GM12864 (cell line): ENCODE measurements at regions not wholly inside any gene's neighbourhood (a gene's known extent, or its start where the extent isn't known, plus 50 kb on each side); places are given as distances from the start of the nearest gene placed in this dataset.
"Not testable (repeated sequence)": the region's sequence is repeated elsewhere in the genome, so short reads cannot be mapped to it uniquely, and the experiment has no call there.

ENCODE experiments used
- DNase-seq: peaks from one replicate; pipeline ENCODE4 v3.0.0-alpha.2; 2011; ENCODE audit warnings: low read depth
- H3K4me3 ChIP-seq: 2 replicates; pipeline ENCODE4 v1.5.1; 2011; ENCODE audit warnings: mild to moderate bottlenecking, low read depth, low read length, control low read depth
- TF ChIP-seq, protein P1 (sequence below): IDR thresholded peaks from 2 replicates; pipeline ENCODE4 v1.5.1; 2011; ENCODE audit warnings: low read depth, mild to moderate bottlenecking, moderate library complexity, low read length, control low read depth, inconsistent platforms; ENCODE audit errors: missing control alignments

DNA sequence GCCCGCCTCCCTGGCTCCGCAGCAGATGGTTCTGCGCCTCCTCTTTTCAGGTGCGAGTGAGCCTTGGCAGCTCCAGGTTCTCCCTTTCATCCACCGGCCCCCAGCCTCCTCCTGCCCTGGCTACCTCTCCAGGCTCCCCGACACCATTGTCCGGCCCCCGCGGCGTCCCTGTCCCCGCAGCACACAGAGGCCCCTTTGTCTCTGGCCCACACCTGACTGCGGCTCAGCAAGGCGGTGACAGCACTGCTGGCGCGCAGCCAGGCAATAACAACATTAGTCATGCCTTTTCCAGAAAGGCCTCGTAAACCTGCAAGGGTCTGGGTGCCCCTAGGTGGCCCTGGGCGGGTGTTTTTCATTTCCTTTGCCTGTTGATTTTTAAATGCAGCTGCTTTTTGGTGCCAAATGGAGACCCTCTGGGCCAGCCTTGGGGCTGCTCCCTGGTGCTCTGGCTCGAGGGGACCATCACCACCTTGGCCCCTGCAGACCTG lies 73.2 kb upstream of the MEDAG start:
- H3K4me3 ChIP-seq = no peak overlapping the region
- TF ChIP-seq, protein P1, sequence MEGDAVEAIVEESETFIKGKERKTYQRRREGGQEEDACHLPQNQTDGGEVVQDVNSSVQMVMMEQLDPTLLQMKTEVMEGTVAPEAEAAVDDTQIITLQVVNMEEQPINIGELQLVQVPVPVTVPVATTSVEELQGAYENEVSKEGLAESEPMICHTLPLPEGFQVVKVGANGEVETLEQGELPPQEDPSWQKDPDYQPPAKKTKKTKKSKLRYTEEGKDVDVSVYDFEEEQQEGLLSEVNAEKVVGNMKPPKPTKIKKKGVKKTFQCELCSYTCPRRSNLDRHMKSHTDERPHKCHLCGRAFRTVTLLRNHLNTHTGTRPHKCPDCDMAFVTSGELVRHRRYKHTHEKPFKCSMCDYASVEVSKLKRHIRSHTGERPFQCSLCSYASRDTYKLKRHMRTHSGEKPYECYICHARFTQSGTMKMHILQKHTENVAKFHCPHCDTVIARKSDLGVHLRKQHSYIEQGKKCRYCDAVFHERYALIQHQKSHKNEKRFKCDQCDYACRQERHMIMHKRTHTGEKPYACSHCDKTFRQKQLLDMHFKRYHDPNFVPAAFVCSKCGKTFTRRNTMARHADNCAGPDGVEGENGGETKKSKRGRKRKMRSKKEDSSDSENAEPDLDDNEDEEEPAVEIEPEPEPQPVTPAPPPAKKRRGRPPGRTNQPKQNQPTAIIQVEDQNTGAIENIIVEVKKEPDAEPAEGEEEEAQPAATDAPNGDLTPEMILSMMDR = no peak
- no peak for DNase-seq

DNA sequence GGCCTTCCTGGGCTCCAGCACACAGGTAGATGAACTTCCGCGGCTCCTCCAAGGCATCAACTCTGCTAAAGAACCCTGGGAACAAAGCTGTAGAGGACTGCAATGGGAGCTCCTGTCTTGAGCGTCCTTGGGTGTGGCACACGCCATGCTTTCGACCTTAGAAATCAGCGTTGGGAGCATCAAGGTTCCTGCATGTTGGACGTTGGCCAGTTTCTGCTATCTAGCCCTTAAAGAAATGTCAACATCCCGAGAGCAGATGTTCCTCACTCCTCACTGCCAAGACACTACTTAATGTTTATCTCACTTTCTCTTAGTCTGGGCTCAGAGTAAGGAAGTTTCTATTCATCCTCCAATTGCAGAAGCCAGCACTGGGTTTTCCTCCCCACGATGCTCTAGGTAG lies 70.6 kb upstream of the MEDAG start:
- TF ChIP-seq, protein P1 = no peak
- no peak for DNase-seq
- no peak overlapping the region for H3K4me3 ChIP-seq

DNA sequence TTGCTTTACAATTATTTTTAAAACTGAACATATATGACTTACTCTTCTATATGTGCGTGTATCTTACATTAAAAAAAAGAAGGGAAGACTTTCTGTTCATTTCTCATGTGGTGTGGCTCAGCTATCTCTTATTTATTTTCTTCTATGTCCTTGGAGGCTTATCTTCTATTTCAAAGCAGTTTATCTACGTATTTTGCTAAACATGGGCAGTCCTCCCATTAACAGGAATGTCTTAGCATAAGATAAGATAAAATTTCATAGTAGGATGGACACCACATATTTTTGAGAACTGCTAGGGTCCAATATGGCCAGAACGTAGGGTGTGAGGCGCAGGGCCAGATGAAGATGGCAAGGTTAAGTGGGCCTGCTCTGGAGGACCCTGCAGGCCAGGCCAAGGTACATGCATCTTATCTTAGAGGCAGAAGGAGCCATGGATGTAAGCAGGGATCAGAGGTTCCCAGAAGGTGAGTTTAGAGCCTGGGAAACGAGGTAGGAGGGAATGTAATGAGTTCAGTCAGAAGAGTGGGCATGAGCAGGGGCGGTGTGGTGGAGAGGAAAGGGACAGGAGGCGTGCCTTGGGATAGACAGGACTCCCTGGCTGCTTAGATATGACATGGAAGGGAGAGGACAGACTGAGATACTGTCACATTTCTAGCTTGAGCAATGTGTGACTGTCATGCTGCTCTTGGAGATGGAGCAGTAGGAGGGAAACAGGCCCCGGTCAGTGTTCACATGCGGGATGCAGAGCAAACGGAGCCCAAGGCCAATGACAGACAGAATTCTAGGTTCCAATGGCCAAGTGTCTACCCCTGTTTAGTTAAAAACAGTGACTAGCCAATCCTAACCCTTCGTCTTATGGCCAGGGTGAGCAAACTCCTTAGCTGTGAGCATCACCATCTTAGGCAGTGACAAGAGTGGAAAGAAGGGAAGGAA lies 68.6 kb upstream of the MEDAG start:
- TF ChIP-seq, protein P1 = no peak
- no peak overlapping the region for H3K4me3 ChIP-seq
- DNase-seq = no peak

DNA sequence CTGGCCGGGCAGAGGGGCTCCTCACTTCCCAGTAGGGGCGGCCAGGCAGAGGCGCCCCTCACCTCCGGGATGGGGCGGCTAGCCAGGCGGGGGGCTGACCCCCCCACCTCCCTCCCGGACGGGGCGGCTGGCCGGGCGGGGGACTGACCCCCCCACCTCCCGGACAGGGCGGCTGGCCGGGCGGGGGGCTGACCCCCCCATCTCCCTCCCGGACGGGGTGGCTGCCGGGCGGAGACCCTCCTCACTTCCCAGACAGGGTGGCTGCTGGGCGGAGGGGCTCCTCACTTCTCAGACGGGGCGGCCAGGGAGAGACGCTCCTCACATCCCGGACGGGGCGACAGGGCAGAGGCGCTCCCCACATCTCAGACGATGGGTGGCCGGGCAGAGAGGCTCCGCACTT lies 66.4 kb upstream of the MEDAG start:
- not testable (repeated sequence) for H3K4me3 ChIP-seq, DNase-seq

DNA sequence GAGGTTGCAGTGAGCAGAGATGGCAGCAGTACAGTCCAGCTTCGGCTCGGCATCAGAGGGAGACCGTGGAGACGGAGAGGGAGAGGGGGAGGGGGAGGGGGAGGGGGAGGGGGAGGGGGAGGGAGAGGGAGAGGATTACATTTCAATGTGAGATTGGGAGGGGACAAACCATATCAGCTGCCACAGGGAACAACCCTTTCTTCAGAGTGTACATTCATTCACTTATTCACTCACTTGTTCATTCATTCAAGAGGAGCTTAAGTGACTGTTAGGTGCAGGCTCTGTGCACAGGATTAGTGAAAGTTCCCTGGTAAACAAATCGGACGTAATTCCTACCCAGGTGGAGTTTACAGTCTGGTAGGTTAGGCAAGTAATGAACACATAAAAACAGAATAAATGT lies 65.6 kb upstream of the MEDAG start:
- no peak for DNase-seq
- TF ChIP-seq, protein P1 = no peak
- no peak overlapping the region for H3K4me3 ChIP-seq

DNA sequence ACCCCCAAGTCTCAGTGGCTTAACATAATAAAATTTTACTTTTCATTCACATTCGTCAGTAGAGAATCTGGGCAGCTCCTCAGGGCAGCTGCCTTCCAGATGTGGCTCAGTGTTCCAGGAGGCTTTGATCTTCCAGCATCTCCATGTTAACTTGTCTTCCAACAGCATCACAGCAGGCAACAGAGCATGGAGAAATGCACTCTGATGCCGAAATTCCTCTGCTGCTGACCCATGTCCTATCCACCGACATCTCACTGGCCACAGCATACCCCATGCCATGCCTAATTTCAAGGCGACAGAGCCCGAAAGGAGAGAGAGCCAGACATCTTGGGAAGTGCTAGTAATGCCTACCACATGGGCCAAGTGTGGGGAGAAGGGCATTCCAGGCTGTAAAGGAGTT lies 64.9 kb upstream of the MEDAG start:
- TF ChIP-seq, protein P1 = no peak
- no peak overlapping the region for H3K4me3 ChIP-seq
- DNase-seq = no peak

DNA sequence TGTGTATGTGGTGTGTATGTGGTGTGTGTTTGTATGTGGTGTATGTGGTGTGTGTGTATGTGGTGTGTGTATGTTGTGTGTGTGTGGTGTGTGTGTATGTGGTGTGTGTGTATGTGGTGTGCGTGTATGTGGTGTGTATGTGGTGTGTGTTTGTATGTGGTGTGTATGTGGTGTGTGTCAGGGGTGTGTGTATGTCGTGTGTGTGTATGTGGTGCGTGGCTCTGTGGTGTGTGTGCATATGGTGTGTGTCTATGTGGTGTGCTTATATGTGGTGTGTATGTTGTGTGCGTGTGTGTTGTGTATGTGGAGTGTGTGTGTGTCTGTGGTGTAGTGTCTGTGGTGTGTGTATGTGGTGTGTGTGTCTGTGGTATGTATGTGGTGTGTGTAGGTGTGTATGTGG lies 62.5 kb upstream of the MEDAG start:
- no peak for DNase-seq
- H3K4me3 ChIP-seq = no peak overlapping the region
- TF ChIP-seq, protein P1 = no peak
